ENCODE measurements at regions not wholly inside any gene's neighbourhood (a gene's known extent, or its start where the extent isn't known, plus 50 kb on each side); places are given as distances from the start of the nearest gene placed in this dataset.

GRCh38 chr2:194486326-194486725, 1170.7 kb upstream of the SLC39A10 start:
- H2AFZ ChIP-seq (ENCODE audit: low read length), result no peak overlapping the region
- TF ChIP-seq EZH2phosphoT487 (IDR thresholded peaks at IDR 0.05; ENCODE audit: borderline replicate concordance), result no peak
- TF ChIP-seq CTCF (conservative IDR thresholded peaks at IDR 0.05; ENCODE audit: low read length), result no peak
- no peaks in the 10 kb centered on the region for H3K9me2 ChIP-seq (replicated peaks; ENCODE audit: low read depth, low read length)

GRCh38 chr2:194483041-194483440, 1174.0 kb upstream of the SLC39A10 start:
- H3K79me2 ChIP-seq (ENCODE audit: insufficient read depth, low read length), result no peaks in the 10 kb centered on the region
- no peaks in the 10 kb centered on the region for H3K9me3 ChIP-seq (ENCODE audit: insufficient read depth, low read depth, low read length)
- no peaks in the 10 kb centered on the region for H3K36me3 ChIP-seq (ENCODE audit: insufficient read depth, low read length)
- no peaks in the 10 kb centered on the region for H3K9me2 ChIP-seq (replicated peaks; ENCODE audit: low read depth, low read length)
- no peaks in the 10 kb centered on the region for H4K20me1 ChIP-seq (ENCODE audit: insufficient read depth, low read length, poor library complexity, severe bottlenecking)
- H2AFZ ChIP-seq (ENCODE audit: low read length), result no peak overlapping the region
- H3K27me3 ChIP-seq (ENCODE audit: insufficient read depth, low read length, poor library complexity, severe bottlenecking), result no peaks in the 10 kb centered on the region
- TF ChIP-seq CTCF (conservative IDR thresholded peaks at IDR 0.05; ENCODE audit: low read length), result no peak
- TF ChIP-seq EZH2phosphoT487 (IDR thresholded peaks at IDR 0.05; ENCODE audit: borderline replicate concordance), result no peak
- H3K4me3 ChIP-seq (ENCODE audit: low read length, poor library complexity, severe bottlenecking), result no peak overlapping the region
- H3K4me2 ChIP-seq (ENCODE audit: low read depth, low read length, poor library complexity, severe bottlenecking), result no peak overlapping the region
- H3F3A ChIP-seq (ENCODE audit: low read depth), result no peaks in the 10 kb centered on the region
- H3K9ac ChIP-seq (ENCODE audit: low read depth, low read length, poor library complexity, severe bottlenecking), result no peak overlapping the region
- no peaks in the 10 kb centered on the region for H3K4me1 ChIP-seq (ENCODE audit: insufficient read depth, low read length, poor library complexity, severe bottlenecking)

More at GRCh38 chr2:194486326-194486725, 1170.7 kb upstream of the SLC39A10 start:
- H3K4me1 ChIP-seq (ENCODE audit: insufficient read depth, low read length, poor library complexity, severe bottlenecking), result no peaks in the 10 kb centered on the region
- no peak overlapping the region for H3K9ac ChIP-seq (ENCODE audit: low read depth, low read length, poor library complexity, severe bottlenecking)
- no peaks in the 10 kb centered on the region for H3K79me2 ChIP-seq (ENCODE audit: insufficient read depth, low read length)
- no peak overlapping the region for H3K4me2 ChIP-seq (ENCODE audit: low read depth, low read length, poor library complexity, severe bottlenecking)
- no peaks in the 10 kb centered on the region for H3K36me3 ChIP-seq (ENCODE audit: insufficient read depth, low read length)
- H3K9me3 ChIP-seq (ENCODE audit: insufficient read depth, low read depth, low read length), result no peaks in the 10 kb centered on the region
- no peaks in the 10 kb centered on the region for H3F3A ChIP-seq (ENCODE audit: low read depth)
- no peak overlapping the region for H3K4me3 ChIP-seq (ENCODE audit: low read length, poor library complexity, severe bottlenecking)
- no peaks in the 10 kb centered on the region for H4K20me1 ChIP-seq (ENCODE audit: insufficient read depth, low read length, poor library complexity, severe bottlenecking)
- no peaks in the 10 kb centered on the region for H3K27me3 ChIP-seq (ENCODE audit: insufficient read depth, low read length, poor library complexity, severe bottlenecking)

GRCh38 chr2:194465641-194466040, 1191.4 kb upstream of the SLC39A10 start:
- no peak for TF ChIP-seq CTCF (conservative IDR thresholded peaks at IDR 0.05; ENCODE audit: low read length)

More at GRCh38 chr2:194465641-194466040, 1191.4 kb upstream of the SLC39A10 start:
- Histone ChIP-seq H3K27me3 (ENCODE audit: insufficient read depth, low read length, poor library complexity, severe bottlenecking) (no peaks in the 10 kb centered on the region), H3K79me2 (ENCODE audit: insufficient read depth, low read length) (no peaks in the 10 kb centered on the region), H3K36me3 (ENCODE audit: insufficient read depth, low read length) (no peaks in the 10 kb centered on the region), H3K9me2 (replicated peaks; ENCODE audit: low read depth, low read length) (no peaks in the 10 kb centered on the region), H3K4me2 (ENCODE audit: low read depth, low read length, poor library complexity, severe bottlenecking) (no peak overlapping the region), H3K4me1 (ENCODE audit: insufficient read depth, low read length, poor library complexity, severe bottlenecking) (no peaks in the 10 kb centered on the region), H4K20me1 (ENCODE audit: insufficient read depth, low read length, poor library complexity, severe bottlenecking) (no peaks in the 10 kb centered on the region), H3K4me3 (ENCODE audit: low read length, poor library complexity, severe bottlenecking) (no peak overlapping the region), H3K9me3 (ENCODE audit: insufficient read depth, low read depth, low read length) (no peaks in the 10 kb centered on the region), H3F3A (ENCODE audit: low read depth) (no peaks in the 10 kb centered on the region), H3K9ac (ENCODE audit: low read depth, low read length, poor library complexity, severe bottlenecking) (no peak overlapping the region), H2AFZ (ENCODE audit: low read length) (no peak overlapping the region)
